Activated CD8-positive, alpha-beta memory T cell treated with anti-CD3 and anti-CD28 coated beads, Interleukin-2, amount 10 ng/mL, durations not matched to agents 7 days and 5 days (primary cell): ENCODE measurements at regions not wholly inside any gene's neighbourhood (a gene's known extent, or its start where the extent isn't known, plus 50 kb on each side); places are given as distances from the start of the nearest gene placed in this dataset.

Source experiments
- ATAC-seq: fragments of 150-1000 bp; cut with Tn5 transposase; one replicate; pipeline ENCODE4 v1.10.0; 2021; ENCODE audit warnings: moderate library complexity
- CTCF ChIA-PET: fragments of 350-600 bp; sonication (Branson Sonifier 250); formaldehyde crosslinking; loops from one replicate; lab custom pipeline; 2021; ENCODE audit warnings: antibody characterized with exemption; lab: Charles Lee
- DNase-seq: peaks from one replicate; pipeline ENCODE4 v3.0.0-alpha.2; 2020
- H3K27ac Mint-ChIP-seq: one replicate; pipeline ENCODE4 v1.8.0; 2021; ENCODE audit warnings: mild to moderate bottlenecking, mixed read lengths
- H3K27me3 Mint-ChIP-seq: one replicate; pipeline ENCODE4 v1.8.0; 2021; ENCODE audit warnings: mixed read lengths
- H3K36me3 Mint-ChIP-seq: one replicate; pipeline ENCODE4 v1.8.0; 2021; ENCODE audit warnings: mild to moderate bottlenecking, mixed read lengths
- H3K4me1 Mint-ChIP-seq: one replicate; pipeline ENCODE4 v1.8.0; 2021; ENCODE audit warnings: mixed read lengths
- H3K4me3 Mint-ChIP-seq: one replicate; pipeline ENCODE4 v1.8.0; 2021; ENCODE audit warnings: mild to moderate bottlenecking, moderate library complexity, mixed read lengths
- H3K9me3 Mint-ChIP-seq: one replicate; pipeline ENCODE4 v1.8.0; 2022; ENCODE audit warnings: low read depth, mixed read lengths

- no peaks in the 10 kb centered on the region for H3K4me1 Mint-ChIP-seq
- ATAC-seq (no peak), DNase-seq (no peak)
- H3K4me3 Mint-ChIP-seq: no peak overlapping the region
- peaks cover 5% of the 10 kb centered on the region for H3K9me3 Mint-ChIP-seq
- CTCF ChIA-PET: no interaction called here
- H3K27ac Mint-ChIP-seq: no peak overlapping the region
- H3K27me3 Mint-ChIP-seq: no peaks in the 10 kb centered on the region
- H3K36me3 Mint-ChIP-seq: no peaks in the 10 kb centered on the region
Observed at GRCh38 chr9:80146466-80146865, 574.7 kb downstream of the TLE4 start.

GRCh38 chr9:80144856-80145255 lies 573.1 kb downstream of the TLE4 start:
- Mint-ChIP-seq H3K27ac (no peak overlapping the region), H3K9me3 (peaks cover 5% of the 10 kb centered on the region), H3K36me3 (no peaks in the 10 kb centered on the region), H3K27me3 (no peaks in the 10 kb centered on the region), H3K4me1 (no peaks in the 10 kb centered on the region), H3K4me3 (no peak overlapping the region)
- CTCF ChIA-PET: no interaction called here
- ATAC-seq (no peak), DNase-seq (no peak)

- Mint-ChIP-seq H3K27ac (no peak overlapping the region), H3K4me3 (no peak overlapping the region), H3K9me3 (peaks cover 3% of the 10 kb centered on the region), H3K4me1 (no peaks in the 10 kb centered on the region), H3K36me3 (no peaks in the 10 kb centered on the region), H3K27me3 (no peaks in the 10 kb centered on the region)
- ATAC-seq (no peak), DNase-seq (no peak)
- CTCF ChIA-PET: no interaction called here
Observed at GRCh38 chr9:80144406-80144805, 572.6 kb downstream of the TLE4 start.

GRCh38 chr9:80143899-80144298 lies 572.1 kb downstream of the TLE4 start:
- no peak for ATAC-seq
- no peaks in the 10 kb centered on the region for H3K9me3 Mint-ChIP-seq
- no peaks in the 10 kb centered on the region for H3K36me3 Mint-ChIP-seq
- H3K27ac Mint-ChIP-seq: no peak overlapping the region
- no peaks in the 10 kb centered on the region for H3K27me3 Mint-ChIP-seq
- CTCF ChIA-PET: no interaction called here
- no peak overlapping the region for H3K4me3 Mint-ChIP-seq
- no peaks in the 10 kb centered on the region for H3K4me1 Mint-ChIP-seq
- no peak for DNase-seq

- no peaks in the 10 kb centered on the region for H3K9me3 Mint-ChIP-seq
- CTCF ChIA-PET: no interaction called here
- no peak overlapping the region for H3K27ac Mint-ChIP-seq
- DNase-seq (no peak), ATAC-seq (no peak)
- H3K4me1 Mint-ChIP-seq: no peaks in the 10 kb centered on the region
- no peak overlapping the region for H3K4me3 Mint-ChIP-seq
- H3K36me3 Mint-ChIP-seq: no peaks in the 10 kb centered on the region
- peaks cover 3% of the 10 kb centered on the region for H3K27me3 Mint-ChIP-seq
Observed at GRCh38 chr9:80134487-80134886, 562.7 kb downstream of the TLE4 start.

- no peaks in the 10 kb centered on the region for H3K4me1 Mint-ChIP-seq
Observed at GRCh38 chr9:80131627-80132026, 559.9 kb downstream of the TLE4 start.

GRCh38 chr9:80127920-80128319 lies 556.2 kb downstream of the TLE4 start:
- Mint-ChIP-seq H3K9me3 (no peaks in the 10 kb centered on the region), H3K36me3 (no peaks in the 10 kb centered on the region), H3K27ac (no peak overlapping the region), H3K4me3 (no peak overlapping the region), H3K27me3 (peaks cover 3% of the 10 kb centered on the region), H3K4me1 (no peaks in the 10 kb centered on the region)
- no peak for ATAC-seq
- DNase-seq: no peak
- CTCF ChIA-PET: no interaction called here

More at GRCh38 chr9:80131627-80132026, 559.9 kb downstream of the TLE4 start:
- no peak overlapping the region for H3K27ac Mint-ChIP-seq
- H3K27me3 Mint-ChIP-seq: peaks cover 3% of the 10 kb centered on the region
- no peak overlapping the region for H3K4me3 Mint-ChIP-seq
- ATAC-seq: no peak
- no peaks in the 10 kb centered on the region for H3K36me3 Mint-ChIP-seq
- no peak for DNase-seq
- no peaks in the 10 kb centered on the region for H3K9me3 Mint-ChIP-seq
- CTCF ChIA-PET: no interaction called here

- Mint-ChIP-seq H3K36me3 (no peaks in the 10 kb centered on the region), H3K9me3 (no peaks in the 10 kb centered on the region), H3K4me3 (no peak overlapping the region), H3K27ac (no peak overlapping the region), H3K27me3 (no peaks in the 10 kb centered on the region), H3K4me1 (no peaks in the 10 kb centered on the region)
- CTCF ChIA-PET: no interaction called here
- DNase-seq (no peak), ATAC-seq (no peak)
Observed at GRCh38 chr9:80125731-80126264, 554.0 kb downstream of the TLE4 start.

- H3K4me3 Mint-ChIP-seq: no peak overlapping the region
- H3K9me3 Mint-ChIP-seq: no peaks in the 10 kb centered on the region
Observed at GRCh38 chr9:80117031-80117430, 545.3 kb downstream of the TLE4 start.

GRCh38 chr9:80114241-80114640 lies 542.5 kb downstream of the TLE4 start:
- no peaks in the 10 kb centered on the region for H3K36me3 Mint-ChIP-seq
- ATAC-seq (no peak), DNase-seq (no peak)
- H3K27ac Mint-ChIP-seq: no peak overlapping the region
- no peaks in the 10 kb centered on the region for H3K27me3 Mint-ChIP-seq
- no peak overlapping the region for H3K4me3 Mint-ChIP-seq
- CTCF ChIA-PET: no interaction called here
- no peaks in the 10 kb centered on the region for H3K4me1 Mint-ChIP-seq
- no peaks in the 10 kb centered on the region for H3K9me3 Mint-ChIP-seq

More at GRCh38 chr9:80117031-80117430, 545.3 kb downstream of the TLE4 start:
- Mint-ChIP-seq H3K27me3 (no peaks in the 10 kb centered on the region), H3K36me3 (no peaks in the 10 kb centered on the region), H3K4me1 (no peaks in the 10 kb centered on the region), H3K27ac (no peak overlapping the region)
- CTCF ChIA-PET: no interaction called here
- ATAC-seq: no peak
- no peak for DNase-seq

GRCh38 chr9:80107931-80108660 lies 536.3 kb downstream of the TLE4 start:
- Mint-ChIP-seq H3K27me3 (no peaks in the 10 kb centered on the region), H3K4me1 (no peaks in the 10 kb centered on the region), H3K9me3 (no peaks in the 10 kb centered on the region), H3K36me3 (no peaks in the 10 kb centered on the region), H3K27ac (no peak overlapping the region), H3K4me3 (no peak overlapping the region)
- ATAC-seq (no peak), DNase-seq (no peak)
- CTCF ChIA-PET: no interaction called here

- DNase-seq: no peak
- CTCF ChIA-PET: no interaction called here
Observed at GRCh38 chr9:80097476-80097875, 525.7 kb downstream of the TLE4 start.

GRCh38 chr9:80094176-80094771 lies 522.5 kb downstream of the TLE4 start:
- no peak overlapping the region for H3K27ac Mint-ChIP-seq
- no peaks in the 10 kb centered on the region for H3K9me3 Mint-ChIP-seq
- H3K27me3 Mint-ChIP-seq: no peaks in the 10 kb centered on the region
- no peak for ATAC-seq
- no peak overlapping the region for H3K4me3 Mint-ChIP-seq
- peaks cover 4% of the 10 kb centered on the region for H3K4me1 Mint-ChIP-seq
- CTCF ChIA-PET: no interaction called here
- H3K36me3 Mint-ChIP-seq: no peaks in the 10 kb centered on the region
- no peak for DNase-seq

More at GRCh38 chr9:80097476-80097875, 525.7 kb downstream of the TLE4 start:
- Mint-ChIP-seq H3K36me3 (no peaks in the 10 kb centered on the region), H3K27ac (no peak overlapping the region), H3K9me3 (no peaks in the 10 kb centered on the region), H3K4me1 (peaks cover 4% of the 10 kb centered on the region), H3K4me3 (no peak overlapping the region), H3K27me3 (no peaks in the 10 kb centered on the region)
- no peak for ATAC-seq

GRCh38 chr9:80093695-80094094 lies 521.9 kb downstream of the TLE4 start:
- CTCF ChIA-PET: interaction anchor here (0.7 kb wide), 1 partner anchor 127 kb away, joined by 3 read pairs; no protein-coding TSS in a partner anchor
- no peaks in the 10 kb centered on the region for H3K27me3 Mint-ChIP-seq
- no peak overlapping the region for H3K4me3 Mint-ChIP-seq
- H3K27ac Mint-ChIP-seq: no peak overlapping the region
- DNase-seq (no peak), ATAC-seq (no peak)
- H3K36me3 Mint-ChIP-seq: no peaks in the 10 kb centered on the region
- no peaks in the 10 kb centered on the region for H3K9me3 Mint-ChIP-seq
- H3K4me1 Mint-ChIP-seq: peaks cover 4% of the 10 kb centered on the region
